NCI-H1048 (cell line): ENCODE measurements at regions not wholly inside any gene's neighbourhood (a gene's known extent, or its start where the extent isn't known, plus 50 kb on each side); places are given as distances from the start of the nearest gene placed in this dataset.

ENCODE experiments used
- DNase-seq: peaks from one replicate; lab custom pipeline; 2025; lab: John Stamatoyannopoulos, UW

GRCh38 chr2:167900435-167901114, 346.8 kb downstream of the STK39 start:
- no peak for DNase-seq

GRCh38 chr2:167898340-167898739, 349.1 kb downstream of the STK39 start:
- no peak for DNase-seq

DNA sequence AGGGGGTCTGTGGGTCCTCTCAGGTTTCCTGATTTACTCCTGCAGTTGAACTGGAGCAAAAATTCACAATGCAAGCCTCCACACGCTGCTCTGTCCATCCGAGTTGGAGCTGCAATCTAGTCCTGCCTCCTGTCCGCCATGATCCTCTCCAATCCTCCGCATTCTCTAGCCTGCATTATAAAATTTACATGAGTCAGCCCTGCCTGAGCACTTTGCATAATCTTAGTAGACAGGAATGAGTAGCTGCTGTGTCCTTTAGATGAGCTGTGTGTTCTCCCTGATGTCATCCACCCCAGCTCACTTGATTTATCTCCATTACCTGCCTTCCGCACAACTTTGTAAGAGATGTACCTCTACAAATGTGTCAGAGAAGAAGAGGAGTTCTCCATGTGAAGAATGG, 355.6 kb downstream of the STK39 start:
- no peak for DNase-seq

DNA sequence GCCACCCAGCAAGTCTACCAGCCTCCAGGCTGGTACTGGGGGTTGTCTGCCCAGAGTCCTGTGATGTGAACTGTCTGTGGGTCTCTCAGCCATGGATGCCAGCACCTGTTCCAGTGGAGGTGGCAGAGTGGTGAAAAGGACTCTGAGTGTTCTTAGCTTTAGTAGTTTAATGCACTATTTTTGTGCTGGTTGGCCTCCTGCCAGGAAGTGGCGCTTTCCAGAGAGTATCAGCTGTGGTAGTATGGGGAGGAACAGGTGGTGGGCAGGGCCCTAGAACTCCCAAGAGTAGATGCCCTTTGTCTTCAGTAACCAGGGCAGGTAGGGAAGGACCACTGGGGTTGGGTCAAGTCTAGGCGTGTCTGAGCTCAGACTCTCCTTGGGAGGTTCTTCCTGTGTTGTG, 356.7 kb downstream of the STK39 start:
- DNase-seq: no peak

DNA sequence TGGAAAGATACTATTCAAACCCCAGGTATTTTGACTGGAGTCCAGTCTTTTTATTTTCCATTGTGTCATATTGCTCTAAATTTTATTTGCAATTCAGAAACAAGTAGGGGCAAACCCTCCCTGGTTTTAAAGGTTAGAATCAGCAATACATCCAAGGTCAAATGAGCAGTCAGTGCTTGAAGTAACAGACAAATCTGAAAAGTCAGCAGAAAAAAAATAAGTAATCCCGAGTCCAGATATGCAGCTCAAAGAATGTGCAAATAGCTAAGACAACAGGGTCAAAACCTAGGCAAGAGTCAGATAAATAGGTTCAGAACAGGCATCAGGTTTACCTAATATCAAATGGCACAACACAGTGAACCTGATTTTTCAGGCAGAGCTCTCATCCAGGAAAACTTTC, 367.0 kb downstream of the STK39 start:
- DNase-seq: no peak

GRCh38 chr2:167875529-167875928, 371.9 kb downstream of the STK39 start:
- DNase-seq: no peak

GRCh38 chr2:167874812-167875211, 372.6 kb downstream of the STK39 start:
- no peak for DNase-seq

DNA sequence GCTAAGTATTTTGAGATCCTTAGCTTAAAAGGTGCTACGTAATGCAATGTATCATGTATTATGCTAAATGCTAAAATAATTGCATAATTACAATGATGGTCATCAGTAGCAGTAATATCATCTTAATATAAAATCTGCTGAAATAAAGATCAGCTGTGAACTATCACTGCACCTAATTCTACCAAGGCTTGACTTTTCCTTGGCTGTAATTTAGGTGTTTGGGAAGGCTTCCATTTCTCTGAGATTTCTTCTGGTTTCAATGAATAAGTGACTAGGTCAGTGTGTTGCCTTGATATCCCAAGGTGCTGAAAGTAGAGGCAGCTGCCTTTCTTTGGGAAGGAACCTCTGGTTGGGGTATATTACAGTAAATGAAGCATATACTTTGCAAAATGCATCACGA, 376.1 kb downstream of the STK39 start:
- DNase-seq: no peak

- DNase-seq: no peak
Measured at GRCh38 chr2:167869200-167869599, 378.2 kb downstream of the STK39 start.

DNA sequence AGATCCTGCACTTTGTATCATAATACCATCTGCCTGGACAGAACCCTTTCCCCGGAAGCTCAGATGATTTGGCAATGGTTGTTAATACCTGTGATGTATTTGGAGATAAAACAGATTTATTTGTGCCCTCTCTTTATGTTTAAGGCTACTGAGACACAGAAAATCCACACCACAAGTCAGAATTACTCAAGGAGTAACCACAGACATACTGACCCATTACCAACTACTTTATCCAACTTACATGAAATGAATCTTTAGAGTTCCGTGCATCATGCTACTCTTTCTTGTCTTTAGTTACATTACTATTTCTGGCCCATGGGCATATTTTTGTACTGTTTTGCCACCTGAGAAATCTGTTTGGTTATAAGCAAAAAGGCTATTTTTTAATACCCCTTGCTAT, 384.0 kb downstream of the STK39 start:
- no peak for DNase-seq

- no peak for DNase-seq
Measured at GRCh38 chr2:167862782-167863181, 384.6 kb downstream of the STK39 start.

- DNase-seq: no peak
Measured at GRCh38 chr2:167862296-167862695, 385.1 kb downstream of the STK39 start.

DNA sequence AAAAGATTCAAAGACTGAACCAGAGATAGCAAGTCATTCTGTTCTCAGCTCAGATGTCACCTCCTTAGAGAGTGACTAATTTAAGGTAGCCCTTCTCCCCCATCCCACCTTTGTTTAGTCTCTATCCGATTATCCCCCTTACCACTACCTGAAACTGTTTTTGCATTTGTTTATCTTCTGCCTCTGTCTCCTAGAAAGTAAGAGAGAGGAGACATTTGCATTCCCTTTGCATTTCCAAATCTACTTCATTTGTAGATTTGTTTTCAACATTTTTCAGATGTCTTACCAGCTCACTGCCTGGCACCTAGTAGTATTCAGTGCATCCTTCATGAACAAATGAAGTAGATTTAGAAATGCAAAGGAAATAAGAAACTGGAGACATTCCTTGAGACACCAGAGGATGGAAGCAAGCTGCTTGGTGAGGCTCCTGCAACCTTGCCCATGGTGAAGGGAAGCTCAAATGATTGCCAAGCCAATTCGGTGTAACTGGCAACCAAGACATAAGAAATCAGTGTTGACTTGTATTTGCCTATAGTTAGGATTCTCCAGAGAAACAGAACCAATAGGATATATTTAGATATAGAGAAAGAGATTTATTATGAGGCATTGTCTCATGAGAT, 385.7 kb downstream of the STK39 start:
- no peak for DNase-seq

DNA sequence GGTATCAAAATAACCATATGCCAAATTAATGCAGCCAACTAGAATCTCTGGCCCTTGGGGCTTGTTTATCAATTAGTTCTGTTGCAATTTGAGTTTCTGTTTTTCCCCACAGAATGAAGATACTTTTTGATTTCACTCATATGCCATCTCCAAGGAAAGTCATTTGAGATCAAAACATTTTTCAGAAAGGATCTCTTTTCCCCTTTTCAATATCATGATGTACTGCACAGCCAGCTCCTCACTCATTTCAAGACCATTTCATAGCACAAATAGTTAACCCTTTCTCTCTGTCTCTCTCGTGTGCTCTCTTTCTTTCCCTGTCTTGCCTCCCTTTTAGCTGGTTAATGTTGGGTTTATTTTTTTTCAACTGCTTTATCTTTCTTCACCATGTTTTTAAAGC, 387.3 kb downstream of the STK39 start:
- DNase-seq: no peak

DNA sequence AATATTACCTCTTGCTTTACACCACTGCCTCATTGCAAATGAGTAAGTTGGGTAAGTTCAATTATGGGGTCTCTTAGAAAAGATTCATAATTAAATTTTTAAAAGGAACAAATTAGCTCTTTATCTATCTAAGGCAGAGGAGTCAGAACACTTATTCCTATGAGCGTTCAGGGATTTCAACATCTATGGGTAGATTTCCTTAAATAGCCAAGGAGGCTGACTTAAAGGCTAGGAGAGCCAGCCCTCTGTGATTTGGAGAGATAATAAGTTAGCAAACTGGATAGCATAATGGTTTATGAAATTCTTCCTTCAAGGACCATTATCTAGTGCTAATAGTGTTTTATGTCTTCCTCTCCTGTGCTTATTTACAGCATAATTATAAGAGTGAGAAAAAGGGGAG, 387.7 kb downstream of the STK39 start:
- no peak for DNase-seq

DNA sequence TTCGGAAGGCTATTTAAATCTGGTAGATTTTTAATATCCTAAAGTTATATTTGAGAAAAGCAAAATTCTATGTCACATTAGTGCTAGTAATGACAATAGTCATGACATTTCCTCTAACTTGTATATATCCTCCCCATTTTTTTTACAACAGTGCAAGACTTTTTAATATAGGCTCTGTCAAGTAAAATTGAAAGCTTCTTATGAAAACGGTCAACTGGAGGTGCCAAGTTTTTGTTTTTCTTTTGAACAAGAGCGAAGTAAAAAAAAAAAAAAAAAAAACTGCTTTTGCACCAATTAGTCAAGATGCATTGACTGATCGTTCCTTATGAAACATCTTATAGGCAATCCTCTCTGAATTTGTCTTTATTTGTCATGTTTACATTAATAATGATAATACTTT, 389.3 kb downstream of the STK39 start:
- no peak for DNase-seq

- no peak for DNase-seq
Measured at GRCh38 chr2:167857416-167857815, 390.0 kb downstream of the STK39 start.

- no peak for DNase-seq
Measured at GRCh38 chr2:167856190-167856589, 391.2 kb downstream of the STK39 start.

DNA sequence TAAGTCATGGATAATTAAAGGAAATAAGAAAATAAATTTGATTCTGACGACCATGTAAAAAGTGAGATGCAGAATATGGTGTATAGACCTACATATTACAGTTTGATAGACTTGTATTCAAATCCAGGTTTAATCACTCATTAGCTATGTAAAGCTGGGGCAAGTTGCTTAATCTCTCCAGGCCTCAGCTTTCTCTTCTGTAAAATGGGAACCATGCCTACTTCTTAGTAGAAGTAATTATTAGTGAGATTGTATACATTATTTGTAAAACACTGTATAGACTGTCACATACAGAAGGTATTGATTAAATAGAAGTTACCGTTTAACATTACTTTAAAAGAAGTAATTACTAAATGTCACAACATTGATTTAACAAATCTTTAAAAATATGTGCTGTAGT, 392.2 kb downstream of the STK39 start:
- no peak for DNase-seq

GRCh38 chr2:167853717-167854116, 393.7 kb downstream of the STK39 start:
- DNase-seq: no peak

DNA sequence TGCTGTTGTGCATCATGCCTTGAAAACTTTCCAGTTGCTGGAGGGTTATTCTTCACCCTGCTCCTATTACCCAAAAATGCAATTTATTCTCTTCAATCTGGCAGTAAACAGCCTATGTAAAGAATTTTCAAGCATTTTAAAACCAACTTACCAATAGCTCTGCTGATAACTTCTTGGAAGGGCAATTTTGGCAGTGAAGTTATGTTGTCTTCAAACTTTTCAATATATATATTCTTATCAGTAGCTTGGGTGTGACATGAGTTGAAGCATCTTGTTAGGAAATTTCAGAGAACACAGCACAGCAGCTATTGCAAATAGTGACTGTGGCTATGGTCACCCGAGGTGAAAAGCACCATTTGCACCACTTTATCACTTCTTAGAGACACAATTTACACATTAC, 395.5 kb downstream of the STK39 start:
- DNase-seq: no peak

- DNase-seq: no peak
Measured at GRCh38 chr2:167851323-167851860, 396.0 kb downstream of the STK39 start.

DNA sequence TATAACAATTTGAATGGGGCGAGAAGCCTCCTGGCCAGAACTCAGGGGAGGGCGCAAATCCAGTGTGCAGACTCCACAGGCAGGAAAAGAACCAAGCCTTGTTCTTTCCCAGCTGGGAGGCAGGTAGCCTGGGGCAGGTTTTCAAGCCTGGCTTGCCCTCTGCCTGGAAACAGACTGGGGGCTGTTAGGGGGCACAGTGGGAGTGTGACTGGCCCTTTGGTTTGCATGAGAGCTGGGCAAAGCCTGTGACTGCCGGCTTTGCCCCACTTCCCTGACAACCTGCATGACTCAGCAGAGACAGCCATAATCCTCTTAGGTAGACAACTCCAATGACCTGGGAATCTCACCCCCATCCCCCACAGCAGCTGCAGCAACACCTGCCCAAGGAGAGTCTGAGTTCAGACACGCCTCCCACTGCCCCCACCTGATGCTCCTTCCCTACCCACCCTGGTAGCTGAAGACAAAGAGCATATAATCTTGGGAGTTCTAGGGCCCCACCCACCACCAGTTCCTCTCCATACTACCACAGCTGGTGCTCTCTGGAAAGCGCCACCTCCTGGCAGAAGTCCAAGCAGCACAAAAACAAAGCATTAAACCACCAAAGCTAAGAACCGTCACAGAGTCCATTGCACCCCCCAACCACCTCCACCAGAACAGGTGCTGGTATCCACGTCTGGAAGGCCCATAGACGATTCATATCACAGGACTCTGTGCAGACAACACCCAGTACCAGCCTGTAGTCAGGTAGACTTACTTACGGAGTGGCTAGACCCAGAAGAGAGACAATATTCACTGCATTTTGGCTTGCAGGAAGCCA, 402.5 kb downstream of the STK39 start:
- DNase-seq: no peak
